Effector memory CD8-positive, alpha-beta T cell (primary cell): ENCODE measurements at regions not wholly inside any gene's neighbourhood (a gene's known extent, or its start where the extent isn't known, plus 50 kb on each side); places are given as distances from the start of the nearest gene placed in this dataset.

ENCODE experiments used
- ATAC-seq: fragments of 150-1000 bp; cut with Tn5 transposase; replicated peaks from 2 replicates; pipeline ENCODE4 v1.10.0; 2021; ENCODE audit warnings: mild to moderate bottlenecking, moderate library complexity
- DNase-seq, 3 experiments: peaks; one replicate each; pipeline ENCODE4 v3.0.0; 2021
- H3K27ac Mint-ChIP-seq, 2 donors: one replicate each; pipeline ENCODE4 v1.8.0; 2022; ENCODE audit warnings: mild to moderate bottlenecking in 2 of 2, mixed read lengths in 2 of 2, moderate library complexity in 2 of 2
- H3K27me3 Mint-ChIP-seq, 2 donors: one replicate each; pipeline ENCODE4 v1.8.0; 2022; ENCODE audit warnings: mixed read lengths in 2 of 2
- H3K36me3 Mint-ChIP-seq: one replicate; pipeline ENCODE4 v1.8.0; 2022; ENCODE audit warnings: mild to moderate bottlenecking, moderate library complexity, mixed read lengths; ENCODE audit not compliant: insufficient read depth
- H3K4me1 Mint-ChIP-seq, 2 donors: one replicate each; pipeline ENCODE4 v1.8.0; 2022; ENCODE audit warnings: low read depth in 2 of 2, mixed read lengths in 2 of 2
- H3K4me3 Mint-ChIP-seq, 2 donors: one replicate each; pipeline ENCODE4 v1.8.0; 2022; ENCODE audit warnings: mild to moderate bottlenecking in 2 of 2, mixed read lengths in 2 of 2, moderate library complexity in 2 of 2
- H3K9me3 Mint-ChIP-seq, 2 donors: one replicate each; pipeline ENCODE4 v1.8.0; 2022; ENCODE audit warnings: mixed read lengths in 2 of 2

DNA sequence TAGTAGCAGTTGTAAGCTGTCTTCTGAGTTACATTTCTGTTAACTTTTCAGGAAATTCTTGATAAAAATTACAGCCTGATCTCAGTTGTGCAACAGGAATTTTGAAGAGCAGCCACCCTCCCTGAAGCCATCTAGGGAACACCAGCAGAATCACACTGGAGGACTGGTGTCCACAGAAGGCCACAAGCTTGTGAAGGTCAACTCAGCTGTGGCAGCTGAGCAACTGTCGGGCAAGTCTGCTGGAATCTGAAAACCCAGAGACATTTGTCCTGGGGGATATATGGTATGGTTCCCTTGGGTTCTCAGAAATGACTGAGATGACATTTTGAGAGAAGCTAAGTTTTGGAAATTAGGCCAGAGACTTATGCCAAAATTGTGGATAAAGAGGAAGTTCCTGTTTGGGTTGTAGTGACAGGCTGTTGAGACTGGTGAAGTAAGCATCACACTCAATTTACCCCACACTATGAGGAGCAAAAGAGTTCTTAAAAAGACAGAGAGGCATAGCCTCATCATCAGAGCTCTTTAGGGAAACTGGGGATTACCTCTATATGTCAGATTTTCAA lies 78.1 kb upstream of the TNIP3 start:
- Mint-ChIP-seq H3K9me3 (no peaks in the 10 kb centered on the region), H3K27me3 (no peaks in the 10 kb centered on the region), H3K27ac (no peak overlapping the region), H3K4me3 (no peak overlapping the region), H3K36me3 (no peaks in the 10 kb centered on the region), H3K4me1 (peaks cover 5% of the 10 kb centered on the region in 2 donors)
- ATAC-seq, result no peak
- DNase-seq, result no peak

DNA sequence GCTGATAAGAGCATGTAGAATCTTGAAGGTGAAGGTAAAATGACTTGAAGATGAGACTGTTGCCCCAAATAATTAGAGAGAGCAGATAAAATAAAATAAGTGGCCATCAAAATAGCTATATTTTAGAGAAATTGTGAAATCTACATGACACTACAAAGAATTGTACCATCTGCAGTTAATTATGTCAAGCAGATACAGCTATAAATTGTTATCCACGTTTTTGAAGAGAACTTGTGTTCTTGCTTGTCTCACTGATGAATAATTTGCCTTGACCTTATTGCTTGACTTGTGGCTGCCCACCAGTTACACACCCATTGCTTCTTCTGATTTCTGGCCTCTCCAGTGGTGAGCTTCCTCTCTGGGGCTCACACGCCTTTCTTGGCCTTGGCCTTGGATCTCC lies 75.8 kb upstream of the TNIP3 start:
- no peak for ATAC-seq

DNA sequence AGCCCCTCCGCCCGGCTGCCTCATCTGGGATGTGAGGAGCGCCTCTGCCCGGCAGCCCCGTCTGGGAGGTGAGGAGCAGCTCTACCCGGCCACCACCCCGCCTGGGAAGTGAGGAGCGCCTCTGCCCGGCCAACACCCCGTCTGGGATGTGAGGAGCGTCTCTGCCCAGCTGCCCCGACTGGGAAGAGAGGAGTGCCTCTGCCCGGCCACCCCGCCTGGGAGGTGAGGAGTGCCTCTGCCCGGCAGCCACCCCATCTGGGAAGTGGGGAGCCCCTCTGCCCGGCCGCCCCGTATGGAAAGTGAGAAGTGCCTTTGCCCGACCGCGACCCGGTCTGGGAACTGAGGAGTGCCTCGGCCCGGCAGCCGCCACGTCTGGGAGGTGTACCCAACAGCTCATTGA lies 74.3 kb upstream of the TNIP3 start:
- Mint-ChIP-seq H3K27me3 (no peaks in the 10 kb centered on the region), H3K36me3 (no peaks in the 10 kb centered on the region), H3K4me3 (no peak overlapping the region), H3K4me1 (peaks cover 0 to 1% of the 10 kb centered on the region in 2 donors), H3K27ac (no peak overlapping the region), H3K9me3 (no peaks in the 10 kb centered on the region)
- ATAC-seq (no peak), DNase-seq (no peak)

More for the DNA sequence above, 75.8 kb upstream of the TNIP3 start:
- Mint-ChIP-seq H3K27me3 (no peaks in the 10 kb centered on the region), H3K27ac (no peak overlapping the region), H3K4me1 (peaks cover 5% of the 10 kb centered on the region in 2 donors), H3K4me3 (no peak overlapping the region), H3K9me3 (no peaks in the 10 kb centered on the region), H3K36me3 (no peaks in the 10 kb centered on the region)
- no peak for DNase-seq

DNA sequence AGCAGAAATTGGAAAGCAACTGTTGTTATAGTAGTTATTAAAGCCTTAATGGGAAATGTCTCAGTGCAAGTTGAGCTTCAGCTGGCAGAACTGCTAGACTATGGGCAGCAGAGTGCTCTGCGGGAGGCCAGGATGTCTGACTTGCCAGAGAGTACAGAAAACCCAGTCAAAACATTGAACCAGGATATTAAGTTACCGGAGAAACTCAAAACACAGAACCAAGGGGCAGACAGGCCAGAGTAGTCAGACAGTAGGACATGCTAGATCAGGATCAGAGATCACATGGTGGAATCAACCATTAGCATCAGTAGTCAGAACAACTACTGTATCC lies 72.9 kb upstream of the TNIP3 start:
- Mint-ChIP-seq H3K4me3 (no peak overlapping the region), H3K27ac (no peak overlapping the region), H3K4me1 (no peaks in the 10 kb centered on the region), H3K27me3 (no peaks in the 10 kb centered on the region), H3K9me3 (no peaks in the 10 kb centered on the region), H3K36me3 (no peaks in the 10 kb centered on the region)
- ATAC-seq, result no peak
- no peak for DNase-seq

DNA sequence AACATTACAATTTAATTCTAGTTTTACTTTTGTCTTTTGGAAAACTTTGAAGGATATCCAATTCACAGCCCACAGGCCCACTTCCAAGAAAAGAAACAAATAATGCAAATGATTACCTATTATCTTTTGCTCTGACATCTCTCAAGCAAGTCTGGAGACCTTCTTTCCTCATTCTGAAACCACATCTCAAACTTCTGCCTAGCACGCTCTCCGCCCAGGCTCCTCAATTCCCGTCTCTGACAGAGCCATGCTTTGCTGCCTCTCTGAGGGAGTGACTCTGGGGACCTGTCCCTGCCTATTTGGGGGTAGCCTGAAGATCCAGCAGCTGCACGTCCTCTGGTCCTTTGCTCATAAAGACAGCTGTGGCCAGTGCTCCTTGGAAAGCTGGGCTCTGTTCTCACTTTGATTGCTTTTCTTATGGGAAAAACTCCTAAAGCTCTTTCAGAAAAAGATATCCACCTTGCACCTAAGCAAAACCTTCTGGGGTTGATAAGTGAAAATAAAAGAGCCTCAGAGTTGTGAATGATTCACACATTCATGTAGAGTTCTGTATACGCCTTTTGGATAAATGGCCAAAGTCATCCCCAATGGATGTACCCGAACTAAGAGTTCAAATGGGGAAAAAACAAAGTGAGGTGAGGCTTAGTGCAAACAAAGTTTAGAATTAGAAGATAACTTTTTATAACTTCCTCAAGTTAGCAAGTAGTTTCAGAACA lies 72.4 kb upstream of the TNIP3 start:
- Mint-ChIP-seq H3K36me3 (no peaks in the 10 kb centered on the region), H3K4me3 (no peak overlapping the region), H3K27ac (peak overlapping the region in 1 of 2 donors; percentile 78), H3K27me3 (no peaks in the 10 kb centered on the region), H3K9me3 (no peaks in the 10 kb centered on the region), H3K4me1 (no peaks in the 10 kb centered on the region)
- no peak for ATAC-seq
- no peak for DNase-seq

DNA sequence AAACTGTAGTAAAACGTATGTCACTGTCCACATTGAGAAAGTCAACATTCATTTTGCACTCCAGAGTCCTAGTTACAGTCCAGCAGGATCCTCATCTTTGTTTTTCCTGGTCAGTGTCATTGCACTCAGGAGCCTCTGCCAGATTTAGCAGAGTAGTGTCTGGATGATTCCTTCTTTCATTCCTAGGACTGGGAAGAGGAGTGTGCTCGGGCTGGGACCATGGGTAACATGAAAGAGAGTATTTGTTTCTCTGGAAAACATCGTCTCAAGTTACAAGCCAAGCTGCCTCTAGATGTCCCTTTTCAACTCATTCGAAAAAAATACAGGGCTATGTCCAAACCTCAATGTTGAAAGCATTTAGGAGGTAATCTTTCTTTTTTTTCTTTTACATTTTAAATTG lies 69.9 kb upstream of the TNIP3 start:
- H3K27me3 Mint-ChIP-seq, result no peaks in the 10 kb centered on the region
- no peak overlapping the region for H3K4me3 Mint-ChIP-seq
- H3K27ac Mint-ChIP-seq, result no peak overlapping the region
- no peak for ATAC-seq
- no peaks in the 10 kb centered on the region for H3K4me1 Mint-ChIP-seq
- no peaks in the 10 kb centered on the region for H3K9me3 Mint-ChIP-seq
- no peaks in the 10 kb centered on the region for H3K36me3 Mint-ChIP-seq
- DNase-seq, result no peak

DNA sequence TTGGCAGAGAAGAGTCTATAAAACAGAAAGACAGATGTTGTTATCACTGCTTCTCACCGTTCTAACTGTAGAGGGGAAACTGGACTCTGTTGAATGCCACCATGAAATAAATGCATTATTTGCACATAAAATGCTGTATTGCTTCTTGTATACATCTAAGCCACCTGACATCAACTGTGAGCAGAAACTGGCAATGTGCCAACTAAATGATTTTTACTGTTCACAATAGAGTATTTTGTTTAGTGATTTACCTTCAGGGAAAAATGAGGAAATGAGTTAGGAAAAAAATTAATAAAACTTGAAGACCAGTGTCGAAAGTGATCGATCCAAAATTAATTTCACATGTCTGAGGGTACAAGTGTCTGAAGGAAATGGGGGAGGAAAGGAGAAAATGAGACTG lies 65.9 kb upstream of the TNIP3 start:
- H3K4me3 Mint-ChIP-seq, result no peak overlapping the region
- H3K4me1 Mint-ChIP-seq, result peaks cover 3 to 23% of the 10 kb centered on the region in 2 donors
- no peak for DNase-seq
- ATAC-seq, result no peak
- H3K27ac Mint-ChIP-seq, result peak overlapping the region in 1 of 2 donors; percentile 4
- no peaks in the 10 kb centered on the region for H3K9me3 Mint-ChIP-seq
- peaks cover 3% of the 10 kb centered on the region for H3K36me3 Mint-ChIP-seq
- H3K27me3 Mint-ChIP-seq, result no peaks in the 10 kb centered on the region

DNA sequence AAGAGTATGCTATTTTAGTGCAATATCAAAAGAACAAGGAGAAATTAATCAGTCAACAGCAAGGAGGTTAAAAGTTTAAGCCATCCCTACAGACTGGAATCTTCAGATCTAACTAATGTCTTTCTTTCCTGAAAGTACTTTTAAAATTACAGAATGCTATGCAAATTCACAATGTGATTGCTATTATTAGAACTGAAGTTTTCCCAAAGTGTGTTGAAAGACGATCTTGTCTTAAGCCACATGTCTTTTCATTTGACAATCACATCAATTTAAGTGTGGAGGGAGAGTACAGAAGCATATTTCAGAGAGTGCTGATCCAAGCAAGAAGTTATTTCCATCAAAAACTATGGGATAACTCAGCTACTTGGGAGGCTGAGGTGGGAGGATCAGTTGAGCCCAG lies 64.7 kb upstream of the TNIP3 start:
- Mint-ChIP-seq H3K36me3 (peaks cover 3% of the 10 kb centered on the region), H3K4me3 (no peak overlapping the region), H3K9me3 (no peaks in the 10 kb centered on the region), H3K27ac (no peak overlapping the region), H3K27me3 (no peaks in the 10 kb centered on the region), H3K4me1 (peaks cover 3 to 24% of the 10 kb centered on the region in 2 donors)
- DNase-seq (no peak), ATAC-seq (no peak)

DNA sequence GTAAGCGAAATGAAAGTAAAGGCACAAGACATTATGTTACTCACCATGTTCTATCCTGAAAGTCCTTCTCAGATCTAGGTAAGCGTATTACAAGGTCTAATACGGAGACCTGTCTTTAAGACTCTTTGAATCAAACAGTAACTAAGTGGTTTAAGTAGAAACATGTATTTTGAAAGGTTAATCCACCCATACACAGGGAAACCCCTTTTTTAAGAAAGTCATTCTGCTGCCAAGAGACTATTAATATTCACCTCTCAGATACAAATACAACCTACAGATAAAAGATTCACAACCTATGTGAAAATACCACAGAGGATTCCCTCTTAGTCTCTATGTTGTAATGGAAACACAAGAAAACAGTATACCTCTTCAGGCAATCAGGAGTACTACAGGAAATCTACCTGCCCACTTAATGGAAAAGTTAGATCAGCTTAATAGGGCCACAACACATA lies 63.2 kb upstream of the TNIP3 start:
- H3K4me3 Mint-ChIP-seq, result peak overlapping the region; percentile 69 to 72
- H3K4me1 Mint-ChIP-seq, result peaks cover 3 to 24% of the 10 kb centered on the region in 2 donors
- no peaks in the 10 kb centered on the region for H3K27me3 Mint-ChIP-seq
- H3K36me3 Mint-ChIP-seq, result peaks cover 3% of the 10 kb centered on the region
- ATAC-seq (peak; percentile 85), DNase-seq (no peak)
- H3K27ac Mint-ChIP-seq, result peak overlapping the region; percentile 33 to 91
- H3K9me3 Mint-ChIP-seq, result no peaks in the 10 kb centered on the region

DNA sequence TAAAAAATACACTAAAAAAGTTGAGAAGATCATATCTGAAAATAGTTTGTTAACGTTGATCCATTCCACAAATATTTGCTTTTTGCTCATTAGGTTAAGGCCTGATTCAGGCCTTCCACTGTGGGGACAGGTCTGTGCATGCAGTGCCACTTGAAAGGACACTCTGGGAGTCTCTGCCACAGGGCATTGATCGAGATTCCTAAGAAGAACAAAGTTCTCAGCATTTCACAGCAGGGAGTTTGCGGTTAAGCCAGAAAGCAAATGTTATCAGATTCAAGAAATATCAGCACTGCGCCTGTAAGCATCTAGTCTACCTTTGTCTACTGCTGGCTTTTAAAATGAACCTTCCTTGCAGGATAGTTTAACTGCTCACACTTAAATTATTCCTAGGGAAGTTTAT lies 62.2 kb upstream of the TNIP3 start:
- peaks cover 3 to 29% of the 10 kb centered on the region in 2 donors for H3K4me1 Mint-ChIP-seq
- no peak for ATAC-seq
- H3K27ac Mint-ChIP-seq, result peak overlapping the region; percentile 33 to 91
- H3K36me3 Mint-ChIP-seq, result peaks cover 3% of the 10 kb centered on the region
- peak overlapping the region; percentile 69 to 72 for H3K4me3 Mint-ChIP-seq
- DNase-seq, result no peak
- no peaks in the 10 kb centered on the region for H3K9me3 Mint-ChIP-seq
- no peaks in the 10 kb centered on the region for H3K27me3 Mint-ChIP-seq

DNA sequence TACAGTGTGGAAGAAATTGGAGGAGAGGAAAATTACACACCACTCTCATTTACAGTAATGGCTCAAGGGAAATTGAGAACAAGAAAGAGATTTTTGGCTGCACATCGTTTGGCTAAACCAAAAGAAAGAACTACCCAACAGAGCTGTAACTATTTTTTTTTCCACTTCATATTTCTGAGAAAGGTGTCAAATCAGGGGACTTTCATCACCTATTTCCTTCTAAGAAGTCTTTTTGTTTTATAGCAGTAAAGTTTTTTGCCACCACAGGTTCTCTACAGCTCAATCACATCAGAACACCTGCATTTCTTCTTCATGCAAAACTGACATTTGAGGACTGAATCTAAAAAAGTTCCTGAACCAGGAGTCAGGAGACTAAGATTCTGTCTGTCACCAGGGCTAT lies 57.5 kb upstream of the TNIP3 start:
- H3K4me1 Mint-ChIP-seq, result peaks cover 8 to 35% of the 10 kb centered on the region in 2 donors
- DNase-seq, result no peak
- H3K27me3 Mint-ChIP-seq, result no peaks in the 10 kb centered on the region
- no peaks in the 10 kb centered on the region for H3K36me3 Mint-ChIP-seq
- H3K9me3 Mint-ChIP-seq, result no peaks in the 10 kb centered on the region
- peak overlapping the region; percentile 21 to 92 for H3K27ac Mint-ChIP-seq
- peak; percentile 66 for ATAC-seq
- H3K4me3 Mint-ChIP-seq, result peak overlapping the region; percentile 15 to 39

DNA sequence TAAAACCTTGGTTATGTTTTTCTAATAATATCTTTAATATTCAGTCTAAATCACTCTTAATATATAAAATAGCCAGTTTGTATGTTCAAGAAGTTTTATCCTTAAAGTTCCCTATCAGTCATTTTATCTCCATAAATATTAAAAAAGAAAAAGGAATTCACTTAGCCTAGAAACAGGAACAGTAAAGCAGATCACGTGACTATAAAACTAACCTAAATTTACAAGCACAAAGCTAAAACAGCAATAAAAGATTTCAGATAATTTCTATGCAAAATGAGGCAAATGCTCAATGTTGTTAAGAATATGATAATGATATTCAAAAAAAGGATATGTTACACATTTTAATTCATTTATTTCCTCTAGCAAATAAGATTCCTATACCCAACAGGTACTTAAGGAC lies 57.1 kb upstream of the TNIP3 start:
- Mint-ChIP-seq H3K9me3 (no peaks in the 10 kb centered on the region), H3K4me3 (peak overlapping the region; percentile 15 to 39)
- no peak for ATAC-seq

DNA sequence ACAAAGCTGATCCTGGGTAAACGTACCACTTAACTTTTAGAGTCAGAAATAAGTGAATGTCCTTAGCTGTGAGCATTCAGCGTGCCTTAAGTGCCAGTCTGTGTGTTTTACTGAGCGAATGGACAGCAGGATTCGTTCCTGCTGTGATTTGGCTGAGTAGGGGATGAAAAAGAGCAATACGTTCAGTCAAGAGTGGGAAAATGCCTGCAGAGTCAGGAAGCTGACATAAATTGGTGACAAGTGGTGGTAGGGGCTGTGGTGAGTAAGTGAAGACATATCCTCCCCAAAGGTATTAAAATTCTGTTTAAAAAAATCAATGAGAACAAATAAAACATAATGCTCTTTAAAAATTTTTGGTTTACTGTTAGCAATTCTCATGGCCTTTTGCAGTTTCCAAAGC lies 56.6 kb upstream of the TNIP3 start:
- Mint-ChIP-seq H3K4me1 (peaks cover 4 to 36% of the 10 kb centered on the region in 2 donors), H3K36me3 (no peaks in the 10 kb centered on the region), H3K27ac (peak overlapping the region in 1 of 2 donors; percentile 92), H3K4me3 (peak overlapping the region in 1 of 2 donors; percentile 39), H3K27me3 (no peaks in the 10 kb centered on the region), H3K9me3 (no peaks in the 10 kb centered on the region)
- DNase-seq (no peak), ATAC-seq (peak; percentile 52)

More for the DNA sequence above, 57.1 kb upstream of the TNIP3 start:
- Mint-ChIP-seq H3K4me1 (peaks cover 8 to 39% of the 10 kb centered on the region in 2 donors), H3K27ac (peak overlapping the region; percentile 21 to 92), H3K36me3 (no peaks in the 10 kb centered on the region), H3K27me3 (no peaks in the 10 kb centered on the region)
- DNase-seq, result no peak

DNA sequence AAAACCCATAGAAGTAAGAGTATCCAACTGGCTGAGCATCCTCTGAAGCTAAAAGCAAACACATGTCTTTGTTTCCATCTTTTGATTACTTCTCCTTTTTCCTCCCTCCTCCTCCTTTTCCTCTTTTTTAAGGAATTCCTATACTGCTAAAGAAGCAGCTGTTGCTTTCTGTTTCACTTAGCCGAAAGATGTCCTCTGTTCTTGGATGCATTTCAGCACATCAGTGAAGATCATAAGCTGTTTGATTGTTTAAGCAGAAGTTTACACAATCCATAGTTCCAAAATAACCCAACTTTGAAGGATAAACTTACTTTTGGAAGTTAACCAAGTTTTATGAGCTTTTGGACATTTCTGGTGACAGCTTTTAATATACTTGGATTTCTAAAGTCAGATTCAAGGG lies 55.1 kb upstream of the TNIP3 start:
- Mint-ChIP-seq H3K27me3 (no peaks in the 10 kb centered on the region), H3K4me1 (peaks cover 4 to 39% of the 10 kb centered on the region in 2 donors), H3K36me3 (no peaks in the 10 kb centered on the region), H3K4me3 (peak overlapping the region; percentile 39 to 69), H3K9me3 (no peaks in the 10 kb centered on the region), H3K27ac (peak overlapping the region; percentile 67 to 92)
- ATAC-seq (no peak), DNase-seq (no peak)
